ENCODE measurements at regions not wholly inside any gene's neighbourhood (a gene's known extent, or its start where the extent isn't known, plus 50 kb on each side); places are given as distances from the start of the nearest gene placed in this dataset.
"Not testable (repeated sequence)": the region's sequence is repeated elsewhere in the genome, so short reads cannot be mapped to it uniquely, and the experiment has no call there.

DNA sequence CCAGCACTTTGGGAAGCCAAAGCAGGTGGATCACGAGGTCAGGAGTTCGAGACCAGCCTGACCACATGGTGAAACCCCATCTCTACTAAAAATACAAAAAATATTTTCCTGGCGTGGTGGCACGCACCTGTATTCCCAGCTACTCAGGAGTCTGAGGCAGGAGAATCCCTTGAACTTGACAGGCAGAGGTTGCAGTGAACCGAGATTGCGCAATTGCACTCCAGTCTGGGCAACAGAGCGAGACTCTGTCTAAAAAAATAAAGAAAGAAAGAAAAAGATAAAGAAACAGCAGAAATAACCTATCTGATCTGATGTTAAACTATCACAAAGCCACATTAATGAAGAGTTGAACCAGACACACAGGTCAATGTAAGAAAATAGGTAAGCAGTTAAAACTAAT lies 696.2 kb upstream of the SALL3 start:
- DNase-seq (ENCODE audit: low spot score) = not testable (repeated sequence)

- no peak for DNase-seq (ENCODE audit: low spot score)
Measured at GRCh38 chr18:78292618-78293380, 686.8 kb upstream of the SALL3 start.

GRCh38 chr18:78293540-78293939 lies 686.1 kb upstream of the SALL3 start:
- DNase-seq (ENCODE audit: low spot score) = no peak

DNA sequence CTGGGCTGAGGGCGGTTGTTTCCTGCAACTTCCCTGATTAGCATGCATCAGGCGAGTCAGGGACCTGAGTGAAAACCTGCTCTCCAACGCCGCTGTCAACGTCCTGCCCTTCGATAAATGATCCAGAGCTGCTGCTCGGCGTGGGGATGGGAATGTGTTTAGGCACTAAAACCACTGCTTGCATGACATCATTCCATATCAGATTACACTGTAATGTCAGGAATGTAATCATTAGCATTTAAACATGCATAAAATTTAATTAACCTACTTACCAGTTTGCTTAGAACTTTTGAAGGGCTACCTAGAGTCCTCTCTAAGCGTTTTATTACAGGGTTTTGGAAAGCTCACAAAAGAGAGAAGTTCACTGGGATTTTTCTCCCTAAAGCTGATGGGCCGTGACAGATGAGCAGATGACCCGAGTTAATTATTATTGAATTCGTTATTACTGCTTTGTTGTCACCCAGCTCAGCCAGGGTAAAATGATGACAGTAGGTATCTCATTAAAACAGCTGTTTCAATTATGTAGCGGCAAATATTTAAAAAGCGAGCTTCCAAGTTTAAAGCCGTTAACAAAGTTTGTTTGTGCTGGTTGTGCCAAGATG lies 685.6 kb upstream of the SALL3 start:
- no peak for DNase-seq (ENCODE audit: low spot score)

DNA sequence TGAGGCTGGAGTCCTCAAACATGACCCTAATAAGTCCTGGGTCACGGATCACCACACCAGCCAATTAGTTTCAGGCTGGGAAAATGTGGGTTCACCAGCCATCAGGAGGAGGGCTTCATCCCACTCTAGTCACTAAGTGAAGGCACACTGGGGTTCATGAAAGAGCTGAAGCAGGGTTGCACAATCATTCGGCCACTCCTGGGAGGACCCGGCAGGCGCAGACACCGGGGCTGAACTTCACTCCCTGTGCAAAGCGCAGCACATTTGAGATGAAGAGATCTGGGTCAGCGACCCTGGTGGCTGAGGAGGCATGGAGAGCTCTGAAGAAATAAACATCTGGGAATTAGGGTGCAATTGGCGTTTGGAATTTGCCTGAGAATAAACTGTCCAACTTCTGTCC lies 684.4 kb upstream of the SALL3 start:
- no peak for DNase-seq (ENCODE audit: low spot score)

DNA sequence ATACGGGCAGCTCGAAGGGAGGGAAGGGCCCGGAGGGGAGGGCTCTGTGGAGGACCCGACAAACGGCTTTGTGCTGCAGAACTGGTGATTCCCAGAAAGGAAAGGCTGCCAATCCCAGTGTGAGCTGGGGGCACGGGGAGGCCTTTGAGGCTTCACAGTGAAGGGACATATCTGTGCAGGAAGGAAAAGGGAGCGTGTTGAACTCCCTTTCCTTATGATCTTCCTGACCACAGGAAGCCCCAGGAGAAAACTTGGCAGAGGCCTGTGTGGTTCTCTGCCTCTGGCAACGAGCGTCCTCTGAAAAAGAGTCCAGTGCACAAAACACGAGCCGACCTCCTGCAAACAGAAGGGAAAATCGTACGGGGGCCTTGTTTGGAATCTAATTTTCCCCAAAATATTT lies 683.5 kb upstream of the SALL3 start:
- no peak for DNase-seq (ENCODE audit: low spot score)

DNA sequence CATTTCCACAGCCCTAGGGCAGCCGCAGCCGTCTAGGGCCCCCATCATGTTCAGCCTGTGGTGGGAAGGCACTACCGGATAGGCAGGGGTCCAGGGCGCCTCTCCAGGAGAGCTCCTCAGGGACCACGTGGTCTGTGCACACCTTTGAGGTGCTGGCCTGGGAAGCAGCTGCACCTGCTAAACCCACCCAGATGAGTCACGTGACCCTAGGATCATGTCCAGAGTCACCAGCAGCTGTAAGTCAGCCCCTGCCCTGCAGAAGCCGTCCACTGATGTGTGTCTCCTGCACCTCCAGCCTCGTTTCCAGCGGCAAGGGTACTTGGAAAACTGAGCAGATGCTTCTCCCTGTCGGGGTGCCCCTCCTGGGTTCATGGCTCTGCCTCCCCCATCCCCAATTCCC lies 682.6 kb upstream of the SALL3 start:
- DNase-seq (ENCODE audit: low spot score) = no peak

DNA sequence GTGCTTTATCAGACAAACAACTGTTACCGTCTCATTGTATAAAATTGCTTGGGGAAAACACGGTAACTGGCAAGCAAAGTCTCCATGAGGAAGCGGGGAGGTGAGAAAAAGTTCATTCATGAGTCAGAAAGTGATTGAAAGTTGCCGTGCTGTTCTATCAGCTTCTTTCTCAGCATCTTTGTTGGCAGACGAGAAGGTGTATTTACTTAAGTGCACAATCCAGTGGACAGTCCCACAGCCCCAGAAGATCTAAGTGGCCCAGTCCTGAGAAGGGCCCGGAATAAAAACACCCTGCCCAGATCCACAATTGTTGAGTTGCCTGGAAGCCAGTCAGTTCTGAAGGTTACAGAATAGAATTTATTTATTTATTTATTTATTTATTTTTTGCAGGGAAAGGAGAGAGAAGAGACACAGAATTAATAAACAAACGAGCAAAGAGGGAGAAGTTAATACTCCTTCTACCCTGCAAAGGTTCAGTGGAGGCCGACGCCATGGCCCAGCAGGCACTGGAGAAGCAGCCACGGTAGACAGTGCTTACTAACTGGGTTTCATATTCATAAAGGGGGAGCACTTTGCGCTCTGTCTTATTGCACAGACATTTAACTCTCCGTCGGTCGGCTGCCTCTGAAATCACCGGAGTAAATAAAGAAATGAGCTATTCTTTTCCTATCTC lies 676.0 kb upstream of the SALL3 start:
- DNase-seq (ENCODE audit: low spot score) = no peak

- DNase-seq (ENCODE audit: low spot score) = no peak
Measured at GRCh38 chr18:78304192-78305164, 675.1 kb upstream of the SALL3 start.

DNA sequence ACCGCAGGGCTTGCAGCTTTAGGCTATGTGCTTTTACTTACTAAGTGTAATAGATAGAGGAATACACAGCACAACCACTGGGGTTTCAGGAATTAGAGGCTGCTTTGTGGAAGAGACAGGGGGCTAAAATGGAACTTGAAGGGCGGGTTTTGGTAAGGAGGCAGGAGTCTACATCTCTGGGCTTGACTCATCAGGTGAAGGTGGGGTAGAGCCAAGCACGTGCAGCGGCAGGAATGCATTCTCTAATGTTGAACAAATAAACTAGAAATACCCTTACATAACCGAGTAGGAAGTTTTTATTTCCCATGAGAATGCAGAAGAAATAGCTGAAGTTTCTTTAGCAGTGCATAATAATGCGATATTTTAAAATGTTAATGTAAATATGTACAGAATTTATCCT lies 673.8 kb upstream of the SALL3 start:
- no peak for DNase-seq (ENCODE audit: low spot score)

- no peak for DNase-seq (ENCODE audit: low spot score)
Measured at GRCh38 chr18:78309307-78309706, 670.3 kb upstream of the SALL3 start.

GRCh38 chr18:78309924-78310323 lies 669.7 kb upstream of the SALL3 start:
- no peak for DNase-seq (ENCODE audit: low spot score)

DNA sequence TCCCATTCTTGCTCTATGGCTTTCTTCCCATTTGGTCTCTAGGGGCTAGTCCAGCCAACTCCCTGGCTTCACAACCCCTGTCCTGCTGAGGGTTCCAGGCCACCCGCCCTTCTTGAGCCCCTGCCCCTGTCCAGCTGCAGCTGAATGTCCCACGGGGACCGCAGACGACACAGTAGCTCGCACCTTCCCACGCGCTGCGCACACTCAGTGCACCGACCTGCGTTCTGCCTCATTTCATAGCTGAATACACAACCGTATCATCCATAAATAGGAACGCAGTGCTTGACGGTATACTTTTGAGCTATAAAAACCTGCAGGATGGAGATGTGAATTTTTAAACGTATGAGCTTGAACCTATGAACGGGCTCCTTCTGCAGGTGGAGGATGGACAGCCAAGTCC lies 660.4 kb upstream of the SALL3 start:
- no peak for DNase-seq (ENCODE audit: low spot score)

DNA sequence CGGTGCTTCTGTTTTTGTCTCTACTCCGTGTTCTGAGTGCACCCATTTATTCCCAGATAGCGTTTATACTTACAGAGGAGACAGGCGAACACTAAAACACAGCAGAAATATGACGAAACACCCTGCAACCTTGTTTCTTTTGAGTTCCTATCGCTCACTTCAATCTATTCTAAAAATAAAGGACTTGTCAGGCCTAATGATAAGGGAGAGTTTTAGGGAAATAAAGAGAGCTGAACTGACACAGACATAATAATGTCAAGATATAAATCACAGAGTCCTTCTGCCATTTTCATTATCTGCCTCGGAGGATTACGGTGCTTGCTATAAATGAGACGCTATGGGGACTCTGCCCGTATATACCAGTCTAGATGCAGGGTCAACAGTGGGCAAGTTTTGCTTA lies 659.7 kb upstream of the SALL3 start:
- no peak for DNase-seq (ENCODE audit: low spot score)

- no peak for DNase-seq (ENCODE audit: low spot score)
Measured at GRCh38 chr18:78321402-78321801, 658.2 kb upstream of the SALL3 start.

DNA sequence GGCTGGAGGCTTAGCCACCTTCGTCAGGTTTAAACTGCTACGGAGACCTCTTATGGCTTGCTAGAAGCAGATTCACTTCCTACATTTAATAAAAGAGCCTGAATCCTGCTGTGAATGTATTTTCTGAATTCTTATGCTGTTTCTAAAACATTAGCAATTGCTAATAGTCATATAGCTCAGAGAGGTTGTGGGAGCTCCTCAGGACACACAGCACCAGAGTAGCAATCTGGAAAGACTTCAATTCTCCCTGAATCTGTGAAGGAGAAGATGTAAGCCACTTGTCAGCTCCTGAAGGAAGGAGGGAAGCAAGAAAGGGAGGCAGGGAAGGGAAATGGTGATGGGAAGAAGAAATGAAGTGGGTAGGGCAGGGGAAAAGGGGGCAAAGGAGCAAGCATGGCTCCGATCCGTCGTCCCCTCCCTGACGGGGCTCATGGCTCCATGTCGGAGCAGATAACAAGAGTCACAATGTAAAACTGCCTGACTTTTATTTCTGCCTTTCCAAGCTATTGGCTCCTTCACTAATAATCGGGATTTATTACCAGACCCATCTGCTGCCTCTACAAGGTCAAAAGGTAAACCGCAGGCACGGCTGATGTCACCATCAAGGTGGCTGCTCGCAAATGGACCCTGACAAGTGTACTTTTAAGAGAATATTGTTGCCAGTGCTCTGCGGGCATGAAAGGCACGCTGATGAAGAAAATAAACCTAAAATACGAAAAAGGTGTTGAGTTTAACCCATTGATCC lies 656.0 kb upstream of the SALL3 start:
- no peak for DNase-seq (ENCODE audit: low spot score)

GRCh38 chr18:78327643-78328042 lies 652.0 kb upstream of the SALL3 start:
- no peak for DNase-seq (ENCODE audit: low spot score)

DNA sequence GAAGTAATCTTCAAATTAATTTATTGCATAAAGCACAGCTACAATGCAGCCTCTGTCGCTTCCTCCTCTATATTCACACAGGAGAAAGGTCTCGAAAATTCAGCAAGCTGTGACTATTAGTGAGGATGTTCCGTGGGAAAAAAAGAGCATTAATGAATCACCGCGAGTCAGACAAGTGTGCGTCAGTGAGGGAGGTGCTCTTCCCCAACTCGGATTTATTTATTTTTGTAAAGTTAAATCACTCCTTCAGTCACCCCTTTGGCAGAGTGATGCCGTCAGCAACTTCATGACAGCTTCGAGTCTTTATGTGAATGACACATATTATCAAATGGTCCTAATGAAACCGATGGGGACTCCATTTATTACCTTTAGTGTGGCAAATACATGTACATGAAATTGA lies 648.9 kb upstream of the SALL3 start:
- no peak for DNase-seq (ENCODE audit: low spot score)

- no peak for DNase-seq (ENCODE audit: low spot score)
Measured at GRCh38 chr18:78352910-78353309, 626.7 kb upstream of the SALL3 start.

DNA sequence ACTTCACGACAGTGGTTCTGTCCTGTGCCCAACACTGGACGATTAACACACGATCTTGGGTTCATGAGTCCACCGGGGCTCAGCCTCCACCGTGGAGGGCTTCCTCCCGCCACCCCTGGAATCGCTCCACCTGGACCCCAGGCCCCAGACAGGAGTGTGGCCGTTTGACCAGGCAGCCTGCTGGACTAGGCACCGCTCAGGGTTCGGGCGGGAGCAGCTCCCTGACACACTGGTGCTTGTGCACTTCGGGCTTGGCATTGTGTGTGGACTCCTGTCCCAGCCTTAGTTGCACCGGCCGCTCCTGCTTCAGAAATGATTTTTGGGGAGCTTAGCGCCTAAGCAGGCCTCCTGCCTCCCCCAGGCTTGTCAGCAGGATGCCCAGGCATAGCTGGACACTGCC lies 617.4 kb upstream of the SALL3 start:
- DNase-seq (ENCODE audit: low spot score) = no peak

DNA sequence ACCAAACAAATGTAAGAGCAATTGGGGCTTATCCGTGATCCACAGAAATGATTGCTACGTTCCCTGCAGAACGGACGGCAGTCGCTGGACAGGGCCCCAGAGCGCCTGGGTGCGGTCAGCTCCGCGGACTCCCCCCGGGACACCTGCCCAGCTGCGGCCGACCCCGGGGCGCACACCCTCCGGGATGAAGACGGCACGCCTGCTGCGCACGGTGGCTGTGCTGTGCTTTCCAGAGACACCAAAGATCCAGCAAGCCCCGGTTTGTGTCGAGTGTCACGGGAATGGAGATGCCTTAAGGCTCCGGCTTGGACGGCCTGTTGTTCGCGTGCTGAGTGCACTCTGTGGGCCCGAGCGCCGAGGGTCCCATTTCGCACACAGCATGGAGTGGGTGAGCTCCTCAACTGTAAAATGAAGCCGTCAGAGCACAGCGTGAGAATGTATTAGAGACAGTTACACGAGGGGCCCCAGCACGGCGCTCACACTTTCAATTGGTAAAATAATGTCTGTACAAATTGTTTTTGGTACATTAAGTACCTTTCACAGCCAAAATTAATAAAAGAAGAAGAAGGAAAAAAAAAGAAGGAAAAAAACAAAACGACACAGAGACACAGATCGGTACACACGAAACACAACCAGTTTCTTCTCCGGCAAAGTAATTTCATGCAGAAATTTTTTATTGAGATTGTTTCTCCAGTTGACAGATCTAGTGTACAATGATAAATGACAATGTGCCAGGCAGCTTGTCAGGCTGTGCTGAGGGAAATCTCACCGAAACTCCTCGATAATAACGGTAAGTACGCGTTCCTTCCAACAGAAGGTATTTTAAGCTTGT lies 615.8 kb upstream of the SALL3 start:
- no peak for DNase-seq (ENCODE audit: low spot score)

Data from hematopoietic multipotent progenitor cell treated with erythropoietin and hydrocortisone succinate and interleukin-3 and kit ligand, for 17 days (in vitro differentiated cells).